MCF 10A (cell line): ENCODE measurements at regions not wholly inside any gene's neighbourhood (a gene's known extent, or its start where the extent isn't known, plus 50 kb on each side); places are given as distances from the start of the nearest gene placed in this dataset.

Experiments used
- BruUV-seq: library from RNA; stranded (reverse); fragments of 400-500 nt; replicated peaks from 2 replicates; lab custom pipeline; 2021; lab: Mats Ljungman, UMichigan
- CTCF ChIA-PET: fragments of 300-600 bp; sonication (Branson Sonifier 250); formaldehyde crosslinking; extraction: SDS; loops from one replicate; lab custom pipeline; 2021; ENCODE audit warnings: antibody characterized with exemption, inconsistent platforms; lab: Yijun Ruan, JAX
- POLR2A ChIA-PET: fragments of 300-600, 350-650 bp; sonication (Branson Sonifier 250); formaldehyde crosslinking; extraction: SDS; loops from one replicate; lab custom pipeline; 2020; ENCODE audit warnings: antibody characterized with exemption, inconsistent platforms; lab: Yijun Ruan, JAX
- DNase-seq: peaks from one replicate; pipeline ENCODE4 v3.0.0-alpha.2; 2018; ENCODE audit not compliant: unreplicated experiment
- H3K27ac Mint-ChIP-seq: one replicate; pipeline ENCODE4 v1.8.0; 2022; ENCODE audit warnings: mild to moderate bottlenecking, low read depth, mixed read lengths; ENCODE audit not compliant: unreplicated experiment
- H3K27me3 Mint-ChIP-seq: one replicate; pipeline ENCODE4 v1.8.0; 2022; ENCODE audit warnings: mixed read lengths; ENCODE audit not compliant: insufficient read depth, unreplicated experiment
- H3K36me3 Mint-ChIP-seq: one replicate; pipeline ENCODE4 v1.8.0; 2022; ENCODE audit warnings: mild to moderate bottlenecking, moderate library complexity, mixed read lengths; ENCODE audit not compliant: insufficient read depth, unreplicated experiment
- H3K4me1 Mint-ChIP-seq: one replicate; pipeline ENCODE4 v1.8.0; 2022; ENCODE audit warnings: mixed read lengths; ENCODE audit not compliant: insufficient read depth, unreplicated experiment
- H3K4me3 Mint-ChIP-seq: one replicate; pipeline ENCODE4 v1.8.0; 2022; ENCODE audit warnings: mild to moderate bottlenecking, moderate library complexity, mixed read lengths; ENCODE audit not compliant: unreplicated experiment
- H3K9me3 Mint-ChIP-seq: one replicate; pipeline ENCODE4 v1.8.0; 2022; ENCODE audit warnings: mixed read lengths; ENCODE audit not compliant: unreplicated experiment
- intact Hi-C: fragments of 100-400 bp; cut with micrococcal nuclease; formaldehyde crosslinking; loops from 2 replicates; pipeline ENCODE4 v1.14.1; 2022
- TF ChIP-seq, protein P1 (sequence below): fragments of 200-600 bp; IDR thresholded peaks from one replicate; pipeline ENCODE4 v1.8.0; 2022; ENCODE audit warnings: antibody characterized with exemption, mild to moderate bottlenecking; ENCODE audit not compliant: unreplicated experiment

DNA sequence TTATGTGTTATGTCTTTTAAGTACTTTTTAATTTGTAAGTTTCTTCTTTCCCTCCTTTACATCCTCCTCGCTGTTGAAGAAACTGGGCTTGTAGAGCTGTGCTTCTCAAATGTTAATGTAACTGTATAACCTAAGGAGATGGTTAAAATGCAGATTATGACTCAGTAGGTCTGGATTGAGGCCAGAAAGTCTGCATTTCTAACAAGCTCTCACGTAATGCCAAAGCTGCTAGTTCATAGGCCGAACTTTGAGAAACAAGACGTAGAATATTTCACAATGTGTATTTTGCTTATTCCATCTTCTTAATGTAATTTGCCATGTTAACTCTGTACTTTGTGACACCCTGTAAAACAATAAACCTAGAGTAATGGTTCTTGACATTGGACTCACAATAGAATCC, 193.3 kb upstream of the SYT1 start:
- POLR2A ChIA-PET, result interaction anchor here (0.7 to 1.0 kb wide), 2 partner anchors 8 to 318 kb away, joined by 3 to 4 read pairs; no protein-coding TSS in a partner anchor
- Mint-ChIP-seq H3K4me3 (no peak overlapping the region), H3K27ac (no peak overlapping the region), H3K4me1 (peaks cover 6% of the 10 kb centered on the region), H3K36me3 (no peaks in the 10 kb centered on the region), H3K27me3 (no peaks in the 10 kb centered on the region), H3K9me3 (no peaks in the 10 kb centered on the region)
- intact Hi-C loops, result no loop called here
- CTCF ChIA-PET, result interaction anchor here (0.7 to 1.0 kb wide), 2 partner anchors 13 to 503 kb away, joined by 3 to 6 read pairs; no protein-coding TSS in a partner anchor
- peak; percentile 95 for DNase-seq
- no TSS peak for BruUV-seq
- TF ChIP-seq, protein P1, sequence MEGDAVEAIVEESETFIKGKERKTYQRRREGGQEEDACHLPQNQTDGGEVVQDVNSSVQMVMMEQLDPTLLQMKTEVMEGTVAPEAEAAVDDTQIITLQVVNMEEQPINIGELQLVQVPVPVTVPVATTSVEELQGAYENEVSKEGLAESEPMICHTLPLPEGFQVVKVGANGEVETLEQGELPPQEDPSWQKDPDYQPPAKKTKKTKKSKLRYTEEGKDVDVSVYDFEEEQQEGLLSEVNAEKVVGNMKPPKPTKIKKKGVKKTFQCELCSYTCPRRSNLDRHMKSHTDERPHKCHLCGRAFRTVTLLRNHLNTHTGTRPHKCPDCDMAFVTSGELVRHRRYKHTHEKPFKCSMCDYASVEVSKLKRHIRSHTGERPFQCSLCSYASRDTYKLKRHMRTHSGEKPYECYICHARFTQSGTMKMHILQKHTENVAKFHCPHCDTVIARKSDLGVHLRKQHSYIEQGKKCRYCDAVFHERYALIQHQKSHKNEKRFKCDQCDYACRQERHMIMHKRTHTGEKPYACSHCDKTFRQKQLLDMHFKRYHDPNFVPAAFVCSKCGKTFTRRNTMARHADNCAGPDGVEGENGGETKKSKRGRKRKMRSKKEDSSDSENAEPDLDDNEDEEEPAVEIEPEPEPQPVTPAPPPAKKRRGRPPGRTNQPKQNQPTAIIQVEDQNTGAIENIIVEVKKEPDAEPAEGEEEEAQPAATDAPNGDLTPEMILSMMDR, result no peak

DNA sequence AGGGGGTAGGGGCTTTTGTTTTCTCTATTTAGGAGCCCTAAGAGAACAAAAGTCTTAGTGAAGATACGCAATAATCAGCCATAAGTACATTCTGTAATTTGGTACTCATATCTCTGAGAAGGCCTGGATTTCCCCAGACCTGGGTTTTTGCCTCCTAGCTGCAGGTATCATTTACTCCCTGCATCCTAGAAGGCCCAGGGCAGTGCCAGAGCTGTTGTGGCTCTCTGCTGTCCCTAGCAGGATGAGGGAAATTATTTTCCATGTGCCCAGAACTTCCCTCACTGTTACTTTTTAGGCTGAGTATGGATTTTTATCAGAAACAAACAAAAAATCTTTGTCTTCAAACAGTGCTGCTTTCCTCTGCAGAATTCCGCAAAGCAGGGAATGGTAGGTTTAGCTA, 192.5 kb upstream of the SYT1 start:
- intact Hi-C loops, result no loop called here
- Mint-ChIP-seq H3K9me3 (no peaks in the 10 kb centered on the region), H3K4me3 (no peak overlapping the region), H3K36me3 (no peaks in the 10 kb centered on the region), H3K4me1 (peaks cover 6% of the 10 kb centered on the region), H3K27me3 (no peaks in the 10 kb centered on the region), H3K27ac (no peak overlapping the region)
- TF ChIP-seq, protein P1, result no peak
- ChIA-PET CTCF (interaction anchor here (1.0 kb wide), 1 partner anchor 12 kb away, joined by 6 read pairs; no protein-coding TSS in a partner anchor), POLR2A (no interaction called here)
- no TSS peak for BruUV-seq
- DNase-seq, result no peak

DNA sequence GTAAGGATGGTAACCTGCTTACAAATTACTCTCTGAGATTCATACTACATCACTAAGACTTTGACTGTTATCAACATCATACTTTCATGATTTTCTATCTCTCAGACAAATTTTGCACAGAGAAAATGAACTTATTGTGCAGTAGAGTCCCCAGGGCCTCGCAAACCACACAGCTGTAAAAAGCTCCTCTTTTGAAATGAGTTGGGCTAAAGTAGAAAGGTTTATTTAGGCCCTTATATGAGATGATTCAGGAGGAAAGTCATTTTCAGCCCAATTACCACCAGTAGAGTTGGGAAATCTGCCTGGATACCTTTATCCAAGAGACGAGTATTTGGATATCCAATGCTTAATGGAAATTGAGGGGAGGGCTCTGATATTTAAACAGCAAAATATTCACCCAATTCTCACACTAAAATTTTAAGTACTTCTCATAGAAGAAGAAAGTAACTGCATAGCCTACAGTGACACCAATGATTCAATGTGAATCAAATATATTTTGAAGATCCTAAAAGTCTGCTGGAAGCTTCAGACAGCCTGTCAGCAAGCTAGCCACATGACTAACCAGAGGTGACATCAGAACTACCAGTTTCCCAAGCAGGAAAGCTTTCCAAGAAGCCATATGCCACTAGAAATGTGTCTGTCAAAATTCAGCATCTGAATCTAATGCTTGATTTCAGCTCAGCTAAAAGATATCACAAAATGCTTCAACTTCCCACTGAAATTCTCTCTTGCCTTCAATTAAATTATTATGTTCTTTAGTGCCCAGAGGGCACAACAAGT, 190.1 kb upstream of the SYT1 start:
- no TSS peak for BruUV-seq
- Mint-ChIP-seq H3K27ac (no peak overlapping the region), H3K4me1 (peaks cover 6% of the 10 kb centered on the region), H3K27me3 (no peaks in the 10 kb centered on the region), H3K36me3 (no peaks in the 10 kb centered on the region), H3K9me3 (no peaks in the 10 kb centered on the region), H3K4me3 (no peak overlapping the region)
- POLR2A ChIA-PET, result no interaction called here
- CTCF ChIA-PET, result interaction anchor here (1.2 kb wide), 1 partner anchor 8 kb away, joined by 4 read pairs; no protein-coding TSS in a partner anchor
- DNase-seq, result peak; percentile 15
- intact Hi-C loops, result no loop called here
- TF ChIP-seq, protein P1, result no peak

DNA sequence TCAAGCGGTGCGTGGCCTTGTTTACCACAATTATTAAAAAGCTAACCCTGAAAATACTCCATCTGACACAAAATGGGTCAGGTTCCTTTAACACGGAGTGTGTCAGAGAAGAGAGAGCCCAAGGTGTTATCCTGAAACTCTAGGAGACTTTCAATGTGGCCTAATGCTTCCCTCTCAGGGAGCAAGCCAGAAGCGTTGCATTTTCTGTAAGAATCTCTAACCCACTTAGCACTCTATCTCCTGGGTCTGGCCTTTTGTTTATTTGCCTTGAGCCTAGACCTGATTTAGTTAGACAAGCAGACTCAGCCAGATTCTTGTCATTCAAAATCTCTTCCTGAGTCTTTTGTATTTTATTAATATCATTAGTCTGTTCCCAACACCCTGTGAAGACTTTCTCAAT, 184.0 kb upstream of the SYT1 start:
- no peaks in the 10 kb centered on the region for H3K4me1 Mint-ChIP-seq
- BruUV-seq, result no TSS peak
- CTCF ChIA-PET, result interaction anchor here (1.7 kb wide), 1 partner anchor 10 kb away, joined by 5 read pairs; no protein-coding TSS in a partner anchor

More for the DNA sequence above, 184.0 kb upstream of the SYT1 start:
- Mint-ChIP-seq H3K27ac (no peak overlapping the region), H3K9me3 (no peaks in the 10 kb centered on the region), H3K27me3 (no peaks in the 10 kb centered on the region), H3K4me3 (no peak overlapping the region), H3K36me3 (no peaks in the 10 kb centered on the region)
- DNase-seq, result no peak
- intact Hi-C loops, result no loop called here
- POLR2A ChIA-PET, result no interaction called here
- TF ChIP-seq, protein P1, result no peak
